Right lobe of liver (tissue), 4 donors: ENCODE measurements at regions not wholly inside any gene's neighbourhood (a gene's known extent, or its start where the extent isn't known, plus 50 kb on each side); places are given as distances from the start of the nearest gene placed in this dataset.

Source experiments
- POLR2A ChIP-seq: fragments of 450-650 bp; IDR thresholded peaks from one replicate; pipeline ENCODE4 v1.6.1; 2017; ENCODE audit warnings: antibody characterized with exemption, mild to moderate bottlenecking
- TF ChIP-seq, protein P1 (sequence below), 4 donors: fragments of 200-600 bp in 3 of 4; fragments of 450-650 bp in 1 of 4; IDR thresholded peaks; one replicate each; pipeline versions ENCODE4 v1.5.1 to v1.8.0; 2016 to 2022; ENCODE audit warnings: antibody characterized with exemption in 4 of 4, mild to moderate bottlenecking in 2 of 4
- donor health status: DM: no; HTN: no; CAD: no.
- donor health status: DM: no; HTN: no; CAD: no.
- donor health status: DM: no; HTN: yes; CAD: no.

DNA sequence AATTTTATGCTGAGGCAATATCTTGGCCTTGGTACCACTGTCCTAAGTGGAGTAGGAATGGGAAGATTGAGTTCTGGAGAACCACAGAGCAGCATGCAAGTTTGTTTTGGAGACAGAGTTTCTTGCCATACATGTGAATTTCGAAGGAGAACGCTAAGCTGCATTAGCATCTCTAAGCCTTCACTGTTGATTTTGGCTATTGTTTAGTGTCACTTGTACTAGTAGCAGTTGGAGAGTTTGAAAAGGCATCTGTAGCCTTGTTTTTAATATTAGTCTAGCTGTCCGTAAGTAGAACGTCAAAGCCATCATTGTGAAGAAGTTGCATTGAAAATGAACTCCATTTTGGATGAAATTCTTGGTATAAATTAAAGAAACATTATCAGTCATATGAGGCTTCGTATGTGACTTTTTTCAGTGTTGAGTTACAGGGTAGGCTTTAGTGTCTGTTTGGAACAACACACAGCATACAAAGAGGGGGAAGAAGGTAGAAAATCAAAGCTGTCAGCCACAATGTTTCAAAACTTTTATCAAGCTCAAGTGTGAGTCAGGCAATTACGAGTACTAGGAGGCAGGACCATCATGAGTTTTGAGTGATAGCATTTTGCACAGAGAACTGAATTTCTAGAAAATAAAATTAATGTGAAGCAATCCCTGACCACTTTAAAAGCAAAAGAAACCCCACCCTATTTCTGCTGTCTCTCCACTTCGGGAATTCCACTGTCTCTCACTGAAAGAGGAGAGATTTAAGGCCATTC lies 70.2 kb upstream of the NAV3 start:
- no peak for TF ChIP-seq POLR2A
- TF ChIP-seq, protein P1, sequence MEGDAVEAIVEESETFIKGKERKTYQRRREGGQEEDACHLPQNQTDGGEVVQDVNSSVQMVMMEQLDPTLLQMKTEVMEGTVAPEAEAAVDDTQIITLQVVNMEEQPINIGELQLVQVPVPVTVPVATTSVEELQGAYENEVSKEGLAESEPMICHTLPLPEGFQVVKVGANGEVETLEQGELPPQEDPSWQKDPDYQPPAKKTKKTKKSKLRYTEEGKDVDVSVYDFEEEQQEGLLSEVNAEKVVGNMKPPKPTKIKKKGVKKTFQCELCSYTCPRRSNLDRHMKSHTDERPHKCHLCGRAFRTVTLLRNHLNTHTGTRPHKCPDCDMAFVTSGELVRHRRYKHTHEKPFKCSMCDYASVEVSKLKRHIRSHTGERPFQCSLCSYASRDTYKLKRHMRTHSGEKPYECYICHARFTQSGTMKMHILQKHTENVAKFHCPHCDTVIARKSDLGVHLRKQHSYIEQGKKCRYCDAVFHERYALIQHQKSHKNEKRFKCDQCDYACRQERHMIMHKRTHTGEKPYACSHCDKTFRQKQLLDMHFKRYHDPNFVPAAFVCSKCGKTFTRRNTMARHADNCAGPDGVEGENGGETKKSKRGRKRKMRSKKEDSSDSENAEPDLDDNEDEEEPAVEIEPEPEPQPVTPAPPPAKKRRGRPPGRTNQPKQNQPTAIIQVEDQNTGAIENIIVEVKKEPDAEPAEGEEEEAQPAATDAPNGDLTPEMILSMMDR (IDR thresholded peaks at IDR 0.05) = no peak
